ENCODE measurements at regions not wholly inside any gene's neighbourhood (a gene's known extent, or its start where the extent isn't known, plus 50 kb on each side); places are given as distances from the start of the nearest gene placed in this dataset.

DNA sequence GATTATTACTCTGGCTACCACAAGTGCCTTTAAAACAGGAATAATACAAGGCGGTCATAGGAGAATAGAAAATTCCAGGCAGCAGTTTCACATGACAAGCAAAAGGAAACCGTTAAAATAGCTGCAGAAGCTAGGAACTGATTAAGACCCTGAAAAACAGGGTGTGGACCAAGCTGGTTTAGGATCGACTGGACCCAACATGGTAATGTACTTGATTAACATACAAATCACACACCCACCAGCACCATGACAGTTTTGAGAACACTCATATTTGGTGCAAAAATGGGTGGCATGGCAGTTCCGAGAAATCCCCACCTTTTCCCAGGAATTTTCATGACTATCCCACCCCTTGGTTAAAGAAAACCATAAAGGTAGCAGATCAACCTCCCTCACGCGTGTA is 51.9 kb upstream of the TMEM163 start:
- TF ChIP-seq, protein P1, sequence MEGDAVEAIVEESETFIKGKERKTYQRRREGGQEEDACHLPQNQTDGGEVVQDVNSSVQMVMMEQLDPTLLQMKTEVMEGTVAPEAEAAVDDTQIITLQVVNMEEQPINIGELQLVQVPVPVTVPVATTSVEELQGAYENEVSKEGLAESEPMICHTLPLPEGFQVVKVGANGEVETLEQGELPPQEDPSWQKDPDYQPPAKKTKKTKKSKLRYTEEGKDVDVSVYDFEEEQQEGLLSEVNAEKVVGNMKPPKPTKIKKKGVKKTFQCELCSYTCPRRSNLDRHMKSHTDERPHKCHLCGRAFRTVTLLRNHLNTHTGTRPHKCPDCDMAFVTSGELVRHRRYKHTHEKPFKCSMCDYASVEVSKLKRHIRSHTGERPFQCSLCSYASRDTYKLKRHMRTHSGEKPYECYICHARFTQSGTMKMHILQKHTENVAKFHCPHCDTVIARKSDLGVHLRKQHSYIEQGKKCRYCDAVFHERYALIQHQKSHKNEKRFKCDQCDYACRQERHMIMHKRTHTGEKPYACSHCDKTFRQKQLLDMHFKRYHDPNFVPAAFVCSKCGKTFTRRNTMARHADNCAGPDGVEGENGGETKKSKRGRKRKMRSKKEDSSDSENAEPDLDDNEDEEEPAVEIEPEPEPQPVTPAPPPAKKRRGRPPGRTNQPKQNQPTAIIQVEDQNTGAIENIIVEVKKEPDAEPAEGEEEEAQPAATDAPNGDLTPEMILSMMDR (IDR thresholded peaks at IDR 0.05; ENCODE audit: insufficient read depth, low read length, missing control alignments) = no peak

DNA sequence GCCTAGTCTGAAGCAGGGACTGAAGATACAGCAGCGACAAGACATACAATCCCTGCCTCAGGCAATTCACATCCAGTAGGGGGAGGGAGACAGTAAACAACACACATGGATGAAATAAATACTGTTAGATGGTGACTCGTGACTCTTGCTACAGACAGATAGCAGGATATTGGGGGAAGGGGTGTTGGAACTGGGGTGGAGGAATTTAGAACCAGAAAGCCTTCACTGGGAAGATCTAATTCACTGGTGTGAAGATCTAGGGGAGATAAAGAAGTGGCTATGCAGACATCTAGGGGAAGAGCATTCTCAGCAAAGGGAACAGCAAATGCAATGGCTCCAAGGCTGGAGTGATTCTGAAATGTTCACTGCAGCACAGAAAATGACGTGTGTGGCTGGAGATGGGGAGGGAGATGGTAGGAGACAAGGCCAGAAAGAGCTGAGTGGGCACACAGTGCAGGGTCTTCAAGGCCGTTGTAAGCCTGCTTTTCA is 52.6 kb upstream of the TMEM163 start:
- ChIA-PET POLR2A (no interaction called here), CTCF (no interaction called here)
- TF ChIP-seq, protein P1 (IDR thresholded peaks at IDR 0.05; ENCODE audit: insufficient read depth, low read length, missing control alignments) = no peak
- no peak for DNase-seq (ENCODE audit: low read depth, low spot score)
- H3K4me3 ChIP-seq (ENCODE audit: low read depth, low read length) = no peak overlapping the region

More for the DNA sequence above, 51.9 kb upstream of the TMEM163 start:
- ChIA-PET POLR2A (no interaction called here), CTCF (no interaction called here)
- no peak for DNase-seq (ENCODE audit: low read depth, low spot score)
- H3K4me3 ChIP-seq (ENCODE audit: low read depth, low read length) = no peak overlapping the region

DNA sequence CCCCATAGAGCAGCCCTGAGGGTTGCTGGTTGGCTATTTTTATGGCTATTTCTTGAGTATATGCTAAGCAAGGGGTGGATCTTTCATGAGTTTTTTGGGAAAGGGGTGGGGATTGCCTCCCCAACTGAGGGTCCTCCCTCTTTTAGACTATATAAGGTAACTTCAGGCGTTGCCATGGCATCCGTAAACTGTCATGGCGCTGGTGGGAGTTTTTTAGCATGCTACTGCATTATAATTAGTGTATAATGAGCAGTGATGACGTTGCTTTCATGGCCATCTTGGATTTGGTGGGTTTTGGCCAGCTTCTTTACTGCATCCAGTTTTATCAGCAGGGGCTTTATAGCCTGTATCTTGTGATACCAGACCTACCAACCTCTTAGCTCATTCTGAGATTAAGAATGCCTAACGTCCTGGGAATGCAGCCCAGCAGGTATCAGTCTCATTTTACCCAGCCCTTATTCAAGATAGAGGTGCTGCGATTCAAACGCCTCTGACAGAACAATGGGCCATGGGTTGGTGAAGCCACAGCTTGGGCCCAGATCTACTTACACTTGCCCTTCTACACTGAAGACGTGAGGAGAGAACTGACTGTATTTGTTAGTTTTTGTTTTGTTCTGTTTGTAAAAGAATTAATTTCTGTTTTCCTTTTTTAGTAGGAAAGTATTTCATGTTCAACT is 53.8 kb upstream of the TMEM163 start:
- TF ChIP-seq, protein P1 (IDR thresholded peaks at IDR 0.05; ENCODE audit: insufficient read depth, low read length, missing control alignments) = no peak
- DNase-seq (ENCODE audit: low read depth, low spot score) = no peak
- POLR2A ChIA-PET = no interaction called here
- CTCF ChIA-PET = no interaction called here
- no peak overlapping the region for H3K4me3 ChIP-seq (ENCODE audit: low read depth, low read length)

DNA sequence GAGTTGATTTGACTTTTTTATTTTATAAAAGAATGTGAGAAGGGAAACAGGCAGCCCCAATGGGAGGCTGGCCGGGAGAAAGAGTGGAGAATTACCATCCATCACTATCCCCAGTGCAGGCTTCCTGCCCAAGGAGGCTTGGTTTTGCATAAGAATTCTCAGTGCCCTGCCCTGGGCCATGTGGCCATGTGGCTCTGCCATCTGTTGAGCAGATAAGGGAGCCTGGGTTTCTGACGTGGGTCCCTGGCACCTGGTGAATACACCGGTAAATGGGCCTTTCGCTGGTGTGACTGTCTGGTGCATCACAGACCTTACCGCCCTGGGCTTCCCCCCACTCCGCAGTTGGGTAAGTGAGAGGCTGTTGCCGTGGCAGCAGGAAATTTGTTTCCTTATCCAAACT is 54.5 kb upstream of the TMEM163 start:
- ChIA-PET CTCF (no interaction called here), POLR2A (no interaction called here)
- TF ChIP-seq, protein P1 (IDR thresholded peaks at IDR 0.05; ENCODE audit: insufficient read depth, low read length, missing control alignments) = no peak
- no peak overlapping the region for H3K4me3 ChIP-seq (ENCODE audit: low read depth, low read length)
- no peak for DNase-seq (ENCODE audit: low read depth, low spot score)

DNA sequence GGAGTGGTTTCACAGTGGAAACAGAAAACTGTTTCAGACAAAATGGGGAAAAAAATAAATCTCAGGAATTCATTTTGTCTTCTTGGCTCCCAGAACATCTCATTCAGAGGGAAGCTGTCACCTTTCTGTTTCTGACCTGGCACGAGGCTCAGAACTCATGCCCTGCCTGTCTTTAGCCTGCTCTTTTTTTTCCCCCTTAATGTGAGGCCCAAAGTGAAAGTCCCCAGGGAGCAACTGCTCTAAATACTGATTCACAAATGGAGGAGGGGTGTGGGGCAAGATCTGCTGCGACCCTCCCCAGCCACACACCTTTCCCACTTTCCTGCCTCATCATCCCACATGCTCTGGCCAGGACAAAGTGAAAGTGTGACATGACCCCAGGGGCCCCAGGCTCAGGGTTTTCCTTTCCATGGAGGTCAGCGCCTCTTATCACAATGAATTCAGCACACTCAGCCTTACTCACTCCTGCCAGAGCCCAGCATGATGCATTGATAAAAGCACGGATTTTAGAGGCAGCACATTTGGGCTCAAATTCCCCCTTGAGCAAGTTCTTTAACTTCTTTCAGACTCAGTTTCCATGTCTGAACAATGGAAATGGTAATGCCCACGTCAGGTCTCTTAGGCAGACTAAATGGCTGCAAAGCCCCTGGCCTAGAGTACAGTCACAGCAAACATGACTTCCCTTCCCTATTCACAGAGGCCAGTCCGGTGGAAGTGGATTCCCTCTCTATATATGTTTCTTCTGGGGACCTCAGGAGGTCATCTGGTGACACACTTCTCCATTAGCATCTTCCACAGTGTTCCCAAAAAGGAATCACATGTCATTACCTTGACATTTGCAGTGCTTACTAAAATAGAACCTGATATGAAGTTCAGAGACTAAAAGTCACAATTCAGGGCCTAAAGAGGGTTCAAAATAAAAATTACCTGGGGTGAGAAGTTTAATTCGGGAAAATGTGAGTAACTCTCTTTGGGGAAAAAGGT is 55.3 kb upstream of the TMEM163 start:
- CTCF ChIA-PET = no interaction called here

More for the DNA sequence above, 55.3 kb upstream of the TMEM163 start:
- POLR2A ChIA-PET = no interaction called here
- H3K4me3 ChIP-seq (ENCODE audit: low read depth, low read length) = no peak overlapping the region
- TF ChIP-seq, protein P1 (IDR thresholded peaks at IDR 0.05; ENCODE audit: insufficient read depth, low read length, missing control alignments) = no peak
- DNase-seq (ENCODE audit: low read depth, low spot score) = no peak
